Activated T-cell treated with anti-CD3 and anti-CD28 coated beads, Interleukin-2, amount 50 U/mL, for 48 hours (primary cell): ENCODE measurements at regions not wholly inside any gene's neighbourhood (a gene's known extent, or its start where the extent isn't known, plus 50 kb on each side); places are given as distances from the start of the nearest gene placed in this dataset.

Experiments
- DNase-seq, 2 experiments: peaks; one replicate each; pipeline ENCODE4 v3.0.0-alpha.2; 2020

- no peak for DNase-seq
These were observed 1597.1 kb upstream of the GOT2 start for GRCh38 chr16:60331168-60331567.

- DNase-seq: no peak
These were observed 1595.0 kb upstream of the GOT2 start for GRCh38 chr16:60329108-60329507.

- no peak for DNase-seq
These were observed 1594.0 kb upstream of the GOT2 start for GRCh38 chr16:60328152-60328551.

GRCh38 chr16:60318486-60318885 lies 1584.4 kb upstream of the GOT2 start:
- no peak for DNase-seq

- no peak for DNase-seq
These were observed 1576.8 kb upstream of the GOT2 start for GRCh38 chr16:60310846-60311445.

- no peak for DNase-seq
These were observed 1570.6 kb upstream of the GOT2 start for GRCh38 chr16:60304720-60305119.

- DNase-seq: no peak
These were observed 1570.0 kb upstream of the GOT2 start for GRCh38 chr16:60304066-60304465.

GRCh38 chr16:60302676-60303075 lies 1568.6 kb upstream of the GOT2 start:
- no peak for DNase-seq

- DNase-seq: no peak
These were observed 1568.1 kb upstream of the GOT2 start for GRCh38 chr16:60302261-60302660.

- no peak for DNase-seq
These were observed 1565.2 kb upstream of the GOT2 start for GRCh38 chr16:60299241-60299776.

GRCh38 chr16:60295451-60295850 lies 1561.3 kb upstream of the GOT2 start:
- no peak for DNase-seq

- DNase-seq: no peak
These were observed 1551.7 kb upstream of the GOT2 start for GRCh38 chr16:60285794-60286193.

- no peak for DNase-seq
These were observed 1545.0 kb upstream of the GOT2 start for GRCh38 chr16:60279061-60279665.

- DNase-seq: no peak
These were observed 1540.4 kb upstream of the GOT2 start for GRCh38 chr16:60274431-60275019.

GRCh38 chr16:60271781-60272180 lies 1537.7 kb upstream of the GOT2 start:
- DNase-seq: no peak

- DNase-seq: no peak
These were observed 1537.1 kb upstream of the GOT2 start for GRCh38 chr16:60271025-60271771.

GRCh38 chr16:60261425-60261824 lies 1527.3 kb upstream of the GOT2 start:
- no peak for DNase-seq

GRCh38 chr16:60259956-60260355 lies 1525.8 kb upstream of the GOT2 start:
- no peak for DNase-seq

- DNase-seq: no peak
These were observed 1512.0 kb upstream of the GOT2 start for GRCh38 chr16:60246086-60246485.

GRCh38 chr16:60241671-60242070 lies 1507.6 kb upstream of the GOT2 start:
- DNase-seq: no peak

- no peak for DNase-seq
These were observed 1496.5 kb upstream of the GOT2 start for GRCh38 chr16:60230666-60231065.

GRCh38 chr16:60225541-60225940 lies 1491.4 kb upstream of the GOT2 start:
- DNase-seq: no peak

- DNase-seq: no peak
These were observed 1483.7 kb upstream of the GOT2 start for GRCh38 chr16:60217787-60218186.

GRCh38 chr16:60214311-60214710 lies 1480.2 kb upstream of the GOT2 start:
- no peak for DNase-seq
